ENCODE measurements at regions not wholly inside any gene's neighbourhood (a gene's known extent, or its start where the extent isn't known, plus 50 kb on each side); places are given as distances from the start of the nearest gene placed in this dataset.

- no peaks in the 10 kb centered on the region for H3K36me3 Mint-ChIP-seq (ENCODE audit: unreplicated experiment)
- H3K9me3 Mint-ChIP-seq (ENCODE audit: unreplicated experiment) = no peaks in the 10 kb centered on the region
- H3K4me1 Mint-ChIP-seq (ENCODE audit: unreplicated experiment) = no peaks in the 10 kb centered on the region
- DNase-seq (ENCODE audit: extremely low spot score, unreplicated experiment) = no peak
- no peak overlapping the region for H3K27ac Mint-ChIP-seq (ENCODE audit: unreplicated experiment)
- H3K4me3 Mint-ChIP-seq (ENCODE audit: unreplicated experiment) = no peak overlapping the region
- TF ChIP-seq CTCF (IDR thresholded peaks at IDR 0.05) = no peak
- peaks cover 26% of the 10 kb centered on the region for H3K27me3 Mint-ChIP-seq (ENCODE audit: unreplicated experiment)
Observed at GRCh38 chr1:199685369-199685768, 342.1 kb upstream of the NR5A2 start.

GRCh38 chr1:199687321-199687720, 340.2 kb upstream of the NR5A2 start:
- no peak for DNase-seq (ENCODE audit: extremely low spot score, unreplicated experiment)

DNA sequence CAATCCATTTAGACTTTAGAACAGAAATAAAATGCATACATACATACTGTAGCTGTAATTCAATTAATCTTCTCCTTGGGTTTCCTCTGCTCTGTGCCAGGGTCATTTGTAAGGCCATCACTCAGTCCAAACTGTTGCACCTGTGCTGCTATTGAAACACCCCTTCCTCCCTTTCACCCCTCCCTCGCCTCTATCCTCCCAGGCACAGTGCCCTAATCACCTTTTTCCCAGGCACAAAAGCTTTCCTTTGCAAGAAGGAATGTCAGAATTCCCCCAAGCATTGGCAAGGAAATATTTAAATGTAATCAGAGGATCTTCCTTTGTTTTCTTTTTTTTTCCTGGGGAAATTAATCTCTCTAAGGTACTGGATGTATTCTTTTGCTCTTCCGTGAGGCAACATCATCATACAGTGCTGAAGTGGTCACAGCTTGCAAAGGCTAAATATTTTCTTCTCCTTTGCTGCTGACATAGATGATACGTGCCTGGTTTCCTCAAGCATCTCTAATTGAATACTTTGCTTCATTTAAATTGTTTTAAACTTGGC, 339.3 kb upstream of the NR5A2 start:
- DNase-seq (ENCODE audit: extremely low spot score, unreplicated experiment) = no peak
- Mint-ChIP-seq H3K9me3 (ENCODE audit: unreplicated experiment) (no peaks in the 10 kb centered on the region), H3K4me3 (ENCODE audit: unreplicated experiment) (no peak overlapping the region), H3K36me3 (ENCODE audit: unreplicated experiment) (no peaks in the 10 kb centered on the region), H3K27me3 (ENCODE audit: unreplicated experiment) (peaks cover 11% of the 10 kb centered on the region), H3K27ac (ENCODE audit: unreplicated experiment) (no peak overlapping the region), H3K4me1 (ENCODE audit: unreplicated experiment) (peaks cover 7% of the 10 kb centered on the region)
- no peak for TF ChIP-seq CTCF (IDR thresholded peaks at IDR 0.05)

More at GRCh38 chr1:199687321-199687720, 340.2 kb upstream of the NR5A2 start:
- peaks cover 7% of the 10 kb centered on the region for H3K4me1 Mint-ChIP-seq (ENCODE audit: unreplicated experiment)
- H3K9me3 Mint-ChIP-seq (ENCODE audit: unreplicated experiment) = no peaks in the 10 kb centered on the region
- peaks cover 15% of the 10 kb centered on the region for H3K27me3 Mint-ChIP-seq (ENCODE audit: unreplicated experiment)
- no peak overlapping the region for H3K27ac Mint-ChIP-seq (ENCODE audit: unreplicated experiment)
- H3K36me3 Mint-ChIP-seq (ENCODE audit: unreplicated experiment) = no peaks in the 10 kb centered on the region
- no peak overlapping the region for H3K4me3 Mint-ChIP-seq (ENCODE audit: unreplicated experiment)
- TF ChIP-seq CTCF (IDR thresholded peaks at IDR 0.05) = no peak

DNA sequence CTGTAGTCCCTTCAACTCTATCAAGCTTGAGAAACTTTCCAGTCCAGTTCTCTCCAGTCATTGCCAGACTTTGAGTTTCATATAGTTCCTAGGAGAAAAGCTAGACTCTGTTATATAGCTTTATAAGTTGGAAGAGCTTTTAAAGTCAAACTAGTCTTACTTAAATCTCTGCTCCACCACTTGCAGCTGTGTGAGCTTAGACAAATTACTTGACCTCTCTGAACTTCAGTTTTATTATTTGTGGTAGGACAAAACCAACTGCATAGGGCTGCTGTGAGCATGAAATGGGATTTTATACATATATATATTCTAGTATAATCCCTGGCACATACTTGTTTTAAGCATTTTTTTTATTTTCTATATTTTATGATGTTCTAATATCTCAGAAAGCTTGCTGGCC, 338.7 kb upstream of the NR5A2 start:
- no peaks in the 10 kb centered on the region for H3K36me3 Mint-ChIP-seq (ENCODE audit: unreplicated experiment)
- DNase-seq (ENCODE audit: extremely low spot score, unreplicated experiment) = no peak
- H3K27me3 Mint-ChIP-seq (ENCODE audit: unreplicated experiment) = peaks cover 6% of the 10 kb centered on the region
- no peaks in the 10 kb centered on the region for H3K9me3 Mint-ChIP-seq (ENCODE audit: unreplicated experiment)
- no peak overlapping the region for H3K4me3 Mint-ChIP-seq (ENCODE audit: unreplicated experiment)
- no peak overlapping the region for H3K27ac Mint-ChIP-seq (ENCODE audit: unreplicated experiment)
- peaks cover 7% of the 10 kb centered on the region for H3K4me1 Mint-ChIP-seq (ENCODE audit: unreplicated experiment)
- TF ChIP-seq CTCF (IDR thresholded peaks at IDR 0.05) = no peak

DNA sequence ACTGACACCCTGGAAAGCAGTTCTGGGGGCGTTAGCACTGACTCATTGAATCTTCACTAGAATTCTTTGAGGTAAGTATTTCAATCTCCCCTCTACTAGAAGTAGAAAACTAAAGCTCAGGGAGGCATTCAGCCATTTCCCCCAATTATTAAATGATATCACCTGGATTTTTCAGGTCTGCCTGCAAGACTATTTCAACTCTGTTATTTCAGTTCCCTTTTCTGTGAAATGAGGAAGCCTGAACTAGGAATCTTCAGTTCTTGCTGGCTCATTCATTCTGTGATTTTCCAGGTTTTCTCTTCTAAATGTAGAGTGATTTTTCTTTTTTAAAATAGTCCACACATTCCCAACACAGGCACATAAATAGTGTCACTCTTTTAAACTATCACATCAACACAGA, 337.0 kb upstream of the NR5A2 start:
- Mint-ChIP-seq H3K9me3 (ENCODE audit: unreplicated experiment) (no peaks in the 10 kb centered on the region), H3K27me3 (ENCODE audit: unreplicated experiment) (peaks cover 13% of the 10 kb centered on the region), H3K27ac (ENCODE audit: unreplicated experiment) (no peak overlapping the region), H3K4me3 (ENCODE audit: unreplicated experiment) (no peak overlapping the region), H3K4me1 (ENCODE audit: unreplicated experiment) (peaks cover 7% of the 10 kb centered on the region), H3K36me3 (ENCODE audit: unreplicated experiment) (no peaks in the 10 kb centered on the region)
- TF ChIP-seq CTCF (IDR thresholded peaks at IDR 0.05) = no peak
- no peak for DNase-seq (ENCODE audit: extremely low spot score, unreplicated experiment)
